NT2/D1 (cell line): ENCODE measurements at regions not wholly inside any gene's neighbourhood (a gene's known extent, or its start where the extent isn't known, plus 50 kb on each side); places are given as distances from the start of the nearest gene placed in this dataset.

ENCODE experiments used
- DNase-seq: peaks from one replicate; pipeline ENCODE4 v3.0.0-alpha.2; 2011; ENCODE audit warnings: low read depth, low spot score
- H3K27me3 ChIP-seq: 2 replicates; pipeline ENCODE4 v1.6.0; 2011; ENCODE audit warnings: mild to moderate bottlenecking; ENCODE audit not compliant: insufficient read length, insufficient read depth
- H3K36me3 ChIP-seq: 2 replicates; pipeline ENCODE4 v1.6.1; 2011; ENCODE audit warnings: mild to moderate bottlenecking, low read length, mixed read lengths; ENCODE audit not compliant: insufficient read depth, insufficient read length
- H3K4me1 ChIP-seq: 2 replicates; pipeline ENCODE4 v1.5.1; 2011; ENCODE audit not compliant: insufficient read depth, insufficient read length
- H3K4me3 ChIP-seq: 2 replicates; pipeline ENCODE4 v1.5.1; 2011; ENCODE audit warnings: low read depth; ENCODE audit not compliant: insufficient read length
- H3K9ac ChIP-seq: 2 replicates; pipeline ENCODE4 v1.6.0; 2011; ENCODE audit warnings: low read depth; ENCODE audit not compliant: insufficient read length
- H3K9me3 ChIP-seq: 2 replicates; pipeline ENCODE4 v1.5.1; 2011; ENCODE audit warnings: mild to moderate bottlenecking, low read length; ENCODE audit not compliant: insufficient read depth
- SUZ12 ChIP-seq: IDR thresholded peaks from 2 replicates; pipeline ENCODE4 v1.6.1; 2011; ENCODE audit not compliant: insufficient read length, insufficient read depth; ENCODE audit errors: extremely low read depth
- YY1 ChIP-seq: IDR thresholded peaks from 2 replicates; pipeline ENCODE4 v1.6.1; 2011; ENCODE audit not compliant: insufficient read length, insufficient read depth
- ZNF274 ChIP-seq: IDR thresholded peaks from 2 replicates; pipeline ENCODE4 v1.6.1; 2011; ENCODE audit warnings: mild to moderate bottlenecking, low read depth, low read length

DNA sequence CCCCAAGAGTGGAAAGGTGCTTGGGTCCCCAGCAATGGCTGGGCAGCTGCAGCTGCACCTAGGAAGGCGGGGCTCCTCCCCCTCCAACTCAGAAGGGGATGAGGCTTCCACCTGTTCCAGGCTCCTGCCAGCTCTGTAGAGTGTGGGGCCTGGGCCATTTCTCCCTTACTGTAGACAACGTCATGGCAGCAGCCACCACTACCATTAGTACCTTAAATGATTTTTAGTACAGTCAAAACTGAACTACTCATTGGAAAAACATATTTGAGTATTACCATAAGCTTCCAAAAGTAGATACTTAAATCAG lies 1274.2 kb upstream of the GBE1 start:
- Histone ChIP-seq H3K4me3 (no peak overlapping the region), H3K9ac (no peak overlapping the region), H3K27me3 (no peaks in the 10 kb centered on the region), H3K9me3 (no peaks in the 10 kb centered on the region), H3K4me1 (no peaks in the 10 kb centered on the region), H3K36me3 (no peaks in the 10 kb centered on the region)
- DNase-seq, result no peak
- TF ChIP-seq SUZ12 (no peak), ZNF274 (no peak), YY1 (no peak)

- H3K27me3 ChIP-seq, result no peaks in the 10 kb centered on the region
- H3K4me3 ChIP-seq, result no peak overlapping the region
- no peak for DNase-seq
- no peaks in the 10 kb centered on the region for H3K9me3 ChIP-seq
- no peak overlapping the region for H3K9ac ChIP-seq
- TF ChIP-seq YY1 (no peak), ZNF274 (no peak), SUZ12 (no peak)
- H3K36me3 ChIP-seq, result no peaks in the 10 kb centered on the region
- no peaks in the 10 kb centered on the region for H3K4me1 ChIP-seq
These were observed 1273.6 kb upstream of the GBE1 start for GRCh38 chr3:83034806-83035703.

DNA sequence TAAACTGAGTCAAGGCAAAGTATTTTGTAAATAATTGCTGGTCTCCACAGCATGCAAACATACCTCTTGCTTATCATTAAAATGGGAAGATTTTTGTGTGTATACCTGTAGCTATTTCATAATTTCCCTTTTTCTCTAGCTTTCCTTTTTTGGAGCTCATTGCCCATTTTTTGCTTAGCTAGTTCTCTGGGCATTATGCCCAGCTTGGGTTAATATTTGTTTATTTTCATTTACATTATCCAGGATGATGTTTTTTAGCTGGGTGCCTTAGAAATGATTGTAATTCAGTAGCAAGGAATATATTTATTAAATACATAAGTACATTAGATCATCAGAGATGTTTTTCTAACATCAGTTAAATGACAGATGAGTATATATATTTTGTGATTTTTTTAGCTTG lies 1271.7 kb upstream of the GBE1 start:
- no peak for DNase-seq
- no peaks in the 10 kb centered on the region for H3K27me3 ChIP-seq

DNA sequence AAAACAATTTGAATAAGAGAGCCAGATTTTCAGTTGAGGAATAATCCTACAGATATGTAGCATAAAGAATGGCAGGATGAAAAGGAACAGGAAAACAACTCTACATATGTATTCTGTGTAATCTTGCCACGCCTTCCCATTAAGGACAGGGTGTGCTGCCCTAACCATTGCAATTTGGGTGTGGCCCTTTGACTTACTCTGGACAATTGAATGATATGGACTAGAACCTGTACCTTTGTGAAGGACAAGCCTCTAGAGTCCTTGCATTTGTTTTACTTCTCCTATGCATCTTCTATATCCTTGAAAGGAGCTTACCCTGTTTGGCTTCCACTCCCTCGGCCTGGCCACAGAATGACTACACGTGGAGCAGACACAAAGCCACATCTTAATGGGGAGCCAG lies 1261.6 kb upstream of the GBE1 start:
- no peak for TF ChIP-seq YY1
- no peak for TF ChIP-seq SUZ12
- TF ChIP-seq ZNF274, result no peak
- H3K4me1 ChIP-seq, result no peaks in the 10 kb centered on the region
- H3K36me3 ChIP-seq, result no peaks in the 10 kb centered on the region
- no peak overlapping the region for H3K9ac ChIP-seq
- no peaks in the 10 kb centered on the region for H3K9me3 ChIP-seq
- no peaks in the 10 kb centered on the region for H3K27me3 ChIP-seq
- no peak for DNase-seq
- H3K4me3 ChIP-seq, result no peak overlapping the region

More for the DNA sequence above, 1271.7 kb upstream of the GBE1 start:
- Histone ChIP-seq H3K36me3 (no peaks in the 10 kb centered on the region), H3K4me1 (no peaks in the 10 kb centered on the region), H3K4me3 (no peak overlapping the region), H3K9me3 (no peaks in the 10 kb centered on the region), H3K9ac (no peak overlapping the region)
- TF ChIP-seq YY1 (no peak), SUZ12 (no peak), ZNF274 (no peak)

GRCh38 chr3:83011481-83011880 lies 1250.0 kb upstream of the GBE1 start:
- no peak overlapping the region for H3K4me3 ChIP-seq
- TF ChIP-seq SUZ12 (no peak), YY1 (no peak), ZNF274 (no peak)
- H3K4me1 ChIP-seq, result no peaks in the 10 kb centered on the region
- no peak for DNase-seq
- no peak overlapping the region for H3K9ac ChIP-seq
- H3K9me3 ChIP-seq, result no peaks in the 10 kb centered on the region
- no peaks in the 10 kb centered on the region for H3K27me3 ChIP-seq
- H3K36me3 ChIP-seq, result no peaks in the 10 kb centered on the region

DNA sequence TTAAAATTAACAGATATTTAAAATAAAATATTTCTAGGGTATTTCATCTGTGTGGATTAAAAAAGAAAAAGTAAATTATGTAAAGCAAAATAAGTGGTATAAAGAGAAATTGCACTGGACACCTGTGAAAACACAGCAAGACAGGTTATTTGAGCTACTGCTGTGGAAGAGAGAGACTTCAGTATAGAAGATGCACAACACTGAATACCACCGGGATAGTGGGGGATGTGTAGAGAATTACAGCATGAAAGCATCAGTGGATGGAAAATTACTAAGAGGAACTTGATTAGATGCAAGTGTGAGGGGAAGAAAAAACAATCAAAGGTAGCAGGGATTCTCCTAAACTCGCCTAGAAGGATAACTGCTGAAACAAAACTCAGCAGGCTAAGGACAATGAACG lies 1242.5 kb upstream of the GBE1 start:
- Histone ChIP-seq H3K9ac (no peak overlapping the region), H3K27me3 (no peaks in the 10 kb centered on the region), H3K4me1 (no peaks in the 10 kb centered on the region), H3K36me3 (no peaks in the 10 kb centered on the region), H3K9me3 (no peaks in the 10 kb centered on the region), H3K4me3 (no peak overlapping the region)
- TF ChIP-seq YY1 (no peak), SUZ12 (no peak), ZNF274 (no peak)
- no peak for DNase-seq

DNA sequence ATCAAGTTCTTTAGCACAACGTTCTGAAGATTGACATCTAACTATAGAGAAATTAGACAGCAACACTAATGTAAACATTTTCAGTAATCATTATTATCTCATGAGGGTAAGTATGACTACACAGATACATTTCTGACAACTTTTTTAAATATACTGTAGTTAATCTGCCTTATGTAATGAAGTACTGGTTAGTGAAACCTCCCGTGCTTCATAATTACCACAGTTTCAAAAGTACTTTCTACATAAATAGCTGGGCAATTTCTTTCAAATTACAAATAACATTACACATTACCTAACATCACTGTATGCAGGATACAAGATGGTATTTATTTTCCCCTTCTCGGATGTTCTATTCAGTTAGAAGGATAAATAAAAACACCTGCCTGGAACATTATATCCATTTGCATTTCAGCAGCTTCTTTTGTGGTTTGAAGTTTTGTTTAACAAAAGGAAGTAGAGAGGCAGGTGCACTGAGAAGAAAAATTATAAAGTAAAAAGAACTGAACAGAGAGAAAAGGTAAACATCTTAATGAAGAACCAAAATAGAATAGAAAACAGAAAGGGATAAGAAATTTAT lies 1241.5 kb upstream of the GBE1 start:
- no peak for DNase-seq
- TF ChIP-seq YY1, result no peak
- TF ChIP-seq SUZ12, result no peak
- TF ChIP-seq ZNF274, result no peak
- Histone ChIP-seq H3K4me3 (no peak overlapping the region), H3K4me1 (no peaks in the 10 kb centered on the region), H3K36me3 (no peaks in the 10 kb centered on the region), H3K27me3 (no peaks in the 10 kb centered on the region), H3K9ac (no peak overlapping the region), H3K9me3 (no peaks in the 10 kb centered on the region)
